GM12891 (cell line): ENCODE measurements at regions not wholly inside any gene's neighbourhood (a gene's known extent, or its start where the extent isn't known, plus 50 kb on each side); places are given as distances from the start of the nearest gene placed in this dataset.

Experiments
- PAX5 ChIP-seq: IDR thresholded peaks from 2 replicates; pipeline ENCODE4 v1.6.1; 2011; ENCODE audit warnings: low read length, moderate library complexity, mild to moderate bottlenecking; ENCODE audit not compliant: insufficient read depth, severe bottlenecking
- POLR2A ChIP-seq: IDR thresholded peaks from 2 replicates; pipeline ENCODE4 v1.6.1; 2011; ENCODE audit warnings: low read depth, low read length, control low read depth
- POLR2AphosphoS5 ChIP-seq: IDR thresholded peaks from 2 replicates; pipeline ENCODE4 v1.6.1; 2011; ENCODE audit warnings: low read depth, low read length, control low read depth
- SPI1 ChIP-seq: IDR thresholded peaks from 2 replicates; pipeline ENCODE4 v1.6.1; 2011; ENCODE audit warnings: low read depth, low read length, control low read depth

GRCh38 chr1:13949546-13949945, 249.6 kb downstream of the PRDM2 start:
- TF ChIP-seq PAX5 = no peak
- TF ChIP-seq POLR2A = no peak
- TF ChIP-seq SPI1 = no peak
- TF ChIP-seq POLR2AphosphoS5 = no peak
